GM18507 (cell line): ENCODE measurements at regions not wholly inside any gene's neighbourhood (a gene's known extent, or its start where the extent isn't known, plus 50 kb on each side); places are given as distances from the start of the nearest gene placed in this dataset.

Experiments used
- DNase-seq: peaks from one replicate; pipeline ENCODE4 v3.0.0; 2011; ENCODE audit warnings: low read depth; ENCODE audit not compliant: insufficient read length; ENCODE audit errors: extremely low spot score
- FAIRE-seq: peaks from 2 replicates; lab custom pipeline; 2011; peaks lifted over from hg19 to GRCh38; lab: Jason Lieb, UNC

GRCh38 chr3:5302661-5303060 is 115.2 kb downstream of the EDEM1 start:
- FAIRE-seq (no peak), DNase-seq (no peak)

GRCh38 chr3:5304188-5304587 is 116.7 kb downstream of the EDEM1 start:
- FAIRE-seq (no peak), DNase-seq (no peak)

DNA sequence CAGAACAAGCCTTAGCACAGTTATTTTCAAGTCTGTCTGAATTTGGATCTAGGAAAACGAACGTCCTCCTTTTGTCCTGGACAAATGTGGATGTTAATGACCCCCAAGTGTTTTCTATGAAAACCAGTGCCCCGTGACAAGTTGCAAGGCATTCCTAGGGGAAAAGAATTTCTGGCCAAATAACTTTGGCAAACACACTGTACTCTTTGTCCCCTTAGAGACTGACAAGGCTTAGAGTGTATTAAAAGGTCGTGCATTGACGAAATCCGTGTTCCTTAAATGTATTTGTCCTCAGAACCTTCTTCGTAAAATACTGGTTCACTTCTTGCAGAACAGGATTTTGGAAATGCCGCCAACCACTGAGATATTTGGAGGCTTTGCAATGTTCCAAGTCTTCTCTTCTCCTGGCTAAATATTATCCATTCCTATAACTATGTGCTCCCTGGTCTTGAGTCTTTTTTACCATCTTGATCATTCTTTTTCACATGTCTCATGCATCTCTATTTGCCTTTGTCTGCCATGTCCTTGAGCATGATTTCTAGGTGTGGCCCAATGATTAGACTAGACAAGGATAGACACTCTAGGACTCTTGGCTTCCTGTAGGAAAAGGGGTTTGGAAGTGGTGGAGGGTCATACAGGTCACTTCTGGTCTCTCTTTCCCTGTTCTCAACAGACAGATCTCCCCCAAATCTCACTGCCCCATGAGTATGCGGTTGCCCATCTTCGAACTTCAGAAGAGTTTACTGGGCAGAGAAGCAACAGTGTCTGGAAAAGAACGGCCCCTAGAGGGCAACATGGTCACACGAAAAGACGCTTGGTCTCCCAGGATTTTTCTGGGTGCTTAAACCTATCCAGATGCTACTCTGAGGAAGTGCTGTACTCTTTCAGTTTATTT is 117.5 kb downstream of the EDEM1 start:
- peak; percentile 75 for FAIRE-seq
- no peak for DNase-seq

DNA sequence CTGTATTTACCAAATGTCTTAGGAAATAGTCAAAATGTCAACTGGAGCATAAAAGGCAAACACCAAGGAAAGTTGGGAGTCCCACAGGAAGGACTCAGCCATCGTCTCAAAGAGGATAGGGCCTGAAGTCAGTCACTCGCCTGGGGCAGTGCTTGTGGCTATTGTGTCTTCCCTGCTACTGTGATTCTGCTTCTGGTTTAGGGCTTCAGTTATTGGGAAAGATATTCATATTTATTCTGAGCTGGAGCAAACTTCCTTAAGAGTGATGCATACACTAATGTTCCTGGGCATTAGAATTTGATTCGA is 118.1 kb downstream of the EDEM1 start:
- DNase-seq (no peak), FAIRE-seq (no peak)

- no peak for DNase-seq
- no peak for FAIRE-seq
Observed at GRCh38 chr3:5309171-5309570, 121.7 kb downstream of the EDEM1 start.

DNA sequence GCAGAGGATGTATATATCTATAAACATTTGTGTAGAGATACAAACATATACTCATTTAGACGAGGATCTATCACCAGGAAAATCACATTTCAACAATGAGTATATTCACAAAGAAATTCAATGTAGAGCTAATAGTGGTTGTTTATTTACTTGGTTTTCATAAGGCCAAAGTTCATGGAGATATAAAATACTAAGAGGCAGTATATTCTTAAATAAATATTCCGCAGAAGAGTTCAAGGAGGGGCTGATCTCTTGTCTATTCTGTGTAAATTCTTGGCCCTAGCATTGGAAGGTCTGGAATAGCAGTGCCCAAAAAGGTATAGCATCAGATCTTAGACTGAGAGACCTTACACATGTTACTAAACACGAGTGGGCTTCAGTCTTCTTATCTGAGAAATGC is 122.1 kb downstream of the EDEM1 start:
- no peak for DNase-seq
- no peak for FAIRE-seq

GRCh38 chr3:5310509-5310908 is 123.0 kb downstream of the EDEM1 start:
- FAIRE-seq (no peak), DNase-seq (no peak)

DNA sequence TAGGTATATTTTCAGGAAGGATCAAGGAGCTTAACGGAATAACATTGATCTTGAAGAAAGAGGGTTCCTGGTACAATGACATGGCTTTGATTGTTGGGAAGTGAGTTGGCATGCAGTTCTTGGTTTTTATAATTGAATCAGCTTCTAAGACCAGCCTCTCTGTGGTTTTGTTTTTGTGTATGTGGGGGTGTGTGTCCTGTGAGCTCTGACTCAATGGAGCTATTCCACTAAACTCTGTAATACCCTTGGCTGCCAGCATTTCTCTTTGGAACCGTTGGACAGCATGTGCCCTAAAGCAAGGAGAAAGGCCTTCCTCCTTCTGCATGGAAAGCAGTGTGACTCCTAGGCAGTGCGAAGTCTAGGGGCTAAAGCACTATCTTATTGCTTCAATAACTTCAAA is 124.8 kb downstream of the EDEM1 start:
- DNase-seq (no peak), FAIRE-seq (no peak)

DNA sequence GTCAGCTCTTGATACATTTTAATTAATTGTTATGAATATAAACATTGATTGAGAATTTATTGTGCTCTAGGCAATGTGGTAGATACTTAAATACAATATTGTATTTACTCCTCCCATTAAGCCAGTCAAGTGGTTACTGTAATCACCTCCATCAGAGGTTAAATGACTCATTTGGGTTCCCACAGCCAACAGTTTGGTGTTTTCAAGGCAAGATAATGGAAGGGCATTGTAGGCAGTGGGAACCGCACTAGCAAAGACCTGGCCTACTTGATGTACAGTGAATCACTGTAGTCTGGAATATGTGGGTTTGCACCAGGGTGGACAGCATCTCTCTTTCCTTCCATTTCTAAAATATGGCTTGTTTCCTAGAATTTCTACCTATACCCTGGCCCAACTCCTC is 127.4 kb downstream of the EDEM1 start:
- DNase-seq = no peak
- FAIRE-seq = no peak

DNA sequence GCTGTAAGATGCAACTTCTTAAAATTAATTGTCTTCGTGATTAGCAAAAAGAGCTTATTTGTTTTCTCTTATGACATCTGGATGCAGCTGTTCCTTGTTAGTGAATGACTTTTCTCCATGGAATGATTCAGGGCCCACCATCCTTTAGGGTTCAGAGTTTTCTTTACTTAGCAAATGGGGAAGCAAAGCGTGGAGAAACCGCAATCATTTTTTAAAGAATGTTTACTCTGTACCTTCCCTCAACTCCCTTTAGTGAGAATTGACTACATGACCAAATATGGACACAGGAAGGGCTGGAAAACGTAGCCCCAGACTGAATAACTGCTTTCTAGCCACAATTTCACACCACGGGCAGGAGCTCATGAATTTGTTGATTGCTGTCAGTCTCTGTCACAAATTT is 130.1 kb downstream of the EDEM1 start:
- DNase-seq (no peak), FAIRE-seq (no peak)

- FAIRE-seq = no peak
- DNase-seq = no peak
Observed at GRCh38 chr3:5319454-5319853, 131.9 kb downstream of the EDEM1 start.

- no peak for DNase-seq
- no peak for FAIRE-seq
Observed at GRCh38 chr3:5321666-5322340, 134.3 kb downstream of the EDEM1 start.

DNA sequence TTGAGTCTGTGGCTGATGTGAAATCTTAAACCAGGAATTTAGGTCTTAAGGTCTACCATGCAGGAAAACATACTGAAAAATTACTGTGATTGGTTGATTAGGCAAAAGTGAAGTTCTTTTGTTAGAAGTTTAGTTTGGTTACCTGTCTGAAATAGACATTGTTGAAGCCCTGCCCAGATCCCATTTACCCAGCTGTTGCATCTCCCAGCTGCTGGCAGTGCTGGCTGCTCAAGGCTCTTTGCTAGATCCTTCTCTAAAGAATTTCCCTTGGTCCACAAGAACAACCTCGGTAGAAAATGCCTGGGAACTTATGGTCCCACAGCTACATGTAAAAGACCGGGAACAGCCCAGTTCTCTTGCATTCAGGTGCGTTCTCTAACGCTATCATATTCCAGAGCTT is 137.3 kb downstream of the EDEM1 start:
- FAIRE-seq (no peak), DNase-seq (no peak)

DNA sequence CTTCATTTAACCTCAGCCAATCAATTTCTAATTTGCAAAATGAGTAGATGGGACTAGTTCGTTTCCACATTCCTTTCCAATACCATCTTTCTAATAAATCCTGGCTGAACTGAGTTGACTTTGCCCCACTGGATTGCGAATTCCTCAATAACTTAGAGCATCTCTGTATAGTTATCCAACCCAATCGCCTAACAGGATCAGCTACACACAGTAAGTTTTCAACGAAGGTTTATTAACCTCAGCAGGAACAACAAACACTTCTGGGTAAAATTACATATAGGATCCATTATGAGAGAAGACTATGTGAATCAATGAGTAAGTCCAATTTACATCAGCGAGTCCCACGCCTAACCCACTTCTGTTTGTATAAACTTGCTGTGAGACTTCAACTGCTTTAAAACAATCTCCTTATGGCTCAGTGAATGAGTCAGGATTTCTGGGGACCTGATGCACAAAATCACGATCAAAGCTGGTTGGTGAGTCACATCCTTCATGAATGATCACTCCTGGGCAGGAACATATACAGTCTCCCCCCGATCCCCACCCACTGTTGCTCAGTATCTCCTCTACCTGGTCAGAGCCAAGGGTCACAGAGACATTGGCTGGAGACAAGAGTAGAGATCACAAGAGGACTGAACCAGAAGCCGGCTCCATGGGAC is 142.8 kb downstream of the EDEM1 start:
- FAIRE-seq (no peak), DNase-seq (no peak)

- no peak for DNase-seq
- no peak for FAIRE-seq
Observed at GRCh38 chr3:5331567-5332269, 144.2 kb downstream of the EDEM1 start.

GRCh38 chr3:5332270-5332956 is 144.9 kb downstream of the EDEM1 start:
- FAIRE-seq (no peak), DNase-seq (no peak)

GRCh38 chr3:5339967-5340535 is 152.5 kb downstream of the EDEM1 start:
- DNase-seq (no peak), FAIRE-seq (no peak)

DNA sequence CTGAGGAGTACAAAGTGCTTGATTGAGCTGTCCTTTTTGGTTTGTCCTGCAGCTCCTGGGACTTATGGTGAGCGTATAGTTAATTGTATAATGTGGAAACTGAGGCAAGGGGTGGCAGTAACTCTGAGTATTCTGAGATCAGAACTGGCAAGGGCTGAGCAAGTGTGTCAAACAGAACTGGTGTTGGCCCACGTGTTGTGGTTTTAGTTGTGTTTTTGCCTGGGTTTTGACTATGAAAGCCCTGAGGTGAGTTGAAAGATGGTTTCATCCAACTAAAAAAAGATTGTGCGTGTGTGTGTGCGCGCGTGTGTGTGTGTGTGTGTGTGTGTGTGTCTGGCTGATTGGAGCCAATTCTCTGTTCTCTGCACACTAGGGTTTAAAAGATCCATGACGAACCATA is 154.1 kb downstream of the EDEM1 start:
- FAIRE-seq = no peak
- DNase-seq = no peak

DNA sequence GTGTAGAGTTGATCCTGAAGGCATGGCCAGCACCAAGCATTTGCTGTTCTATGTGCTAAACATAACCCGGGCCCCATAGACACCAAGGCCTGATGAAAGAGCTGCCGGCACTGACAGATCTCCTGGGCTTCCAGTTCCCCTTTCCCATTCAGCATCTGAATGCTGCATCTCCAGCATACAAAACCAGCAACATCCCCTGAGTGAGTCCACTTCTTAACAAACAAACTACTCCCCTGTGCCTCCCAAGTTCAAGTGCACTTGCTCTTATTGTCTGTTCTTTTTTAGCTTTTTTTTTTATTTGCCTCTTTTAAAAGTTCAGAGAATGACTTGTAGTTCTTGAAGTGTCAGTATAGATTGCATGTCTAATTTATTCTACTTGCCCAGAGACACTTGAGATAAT is 156.0 kb downstream of the EDEM1 start:
- no peak for DNase-seq
- FAIRE-seq = no peak
